ENCODE measurements at regions not wholly inside any gene's neighbourhood (a gene's known extent, or its start where the extent isn't known, plus 50 kb on each side); places are given as distances from the start of the nearest gene placed in this dataset.

- no peak for TF ChIP-seq CTCF (conservative IDR thresholded peaks at IDR 0.05; ENCODE audit: low read depth, low read length)
- no peak for TF ChIP-seq POLR2A (IDR thresholded peaks at IDR 0.05; ENCODE audit: low read depth, low read length)
Measured at GRCh38 chr4:181608181-181608580, 635.0 kb upstream of the TENM3 start.

Measured in IMR-90 (cell line).